ENCODE measurements at regions not wholly inside any gene's neighbourhood (a gene's known extent, or its start where the extent isn't known, plus 50 kb on each side); places are given as distances from the start of the nearest gene placed in this dataset.

DNA sequence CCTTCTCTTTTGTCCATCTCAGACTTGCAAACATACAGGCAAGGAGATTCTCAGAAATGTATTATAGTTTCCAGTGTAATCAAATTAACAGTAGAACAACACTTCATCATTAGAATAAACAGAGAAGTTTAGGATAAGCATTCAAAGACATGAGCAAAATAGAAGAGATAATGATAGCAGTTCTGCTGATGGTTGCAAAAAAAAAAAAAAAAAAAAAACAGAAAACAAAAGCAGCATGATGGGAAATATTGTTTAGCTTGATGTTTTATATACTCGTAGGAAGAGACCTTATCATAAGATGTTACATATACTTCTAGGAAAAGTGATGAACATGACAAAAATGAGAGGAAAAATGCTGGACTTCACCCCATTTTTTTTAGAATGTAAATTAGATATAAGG is 1356.2 kb downstream of the MAT2B start:
- no peak for DNase-seq (ENCODE audit: low spot score)

DNA sequence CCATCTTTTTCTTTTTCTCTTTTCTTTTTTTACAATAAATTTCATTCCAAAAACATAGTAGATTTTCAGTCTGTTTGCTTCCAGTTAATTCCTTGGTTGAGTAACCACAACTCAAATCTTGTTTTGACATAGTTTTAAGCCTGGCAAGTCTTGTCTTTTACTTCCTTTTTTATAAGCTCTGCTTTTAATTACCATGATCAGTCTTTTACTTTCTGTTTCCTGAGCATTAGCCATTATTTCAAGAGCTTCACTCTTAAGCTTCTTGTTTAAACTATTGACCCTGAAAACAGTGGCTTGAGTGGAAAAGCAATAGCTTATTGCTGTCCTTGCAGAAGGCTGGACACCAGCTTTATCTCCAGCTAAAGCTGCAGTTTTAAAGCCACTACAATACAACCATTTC is 1363.3 kb downstream of the MAT2B start:
- no peak for DNase-seq (ENCODE audit: low spot score)

DNA sequence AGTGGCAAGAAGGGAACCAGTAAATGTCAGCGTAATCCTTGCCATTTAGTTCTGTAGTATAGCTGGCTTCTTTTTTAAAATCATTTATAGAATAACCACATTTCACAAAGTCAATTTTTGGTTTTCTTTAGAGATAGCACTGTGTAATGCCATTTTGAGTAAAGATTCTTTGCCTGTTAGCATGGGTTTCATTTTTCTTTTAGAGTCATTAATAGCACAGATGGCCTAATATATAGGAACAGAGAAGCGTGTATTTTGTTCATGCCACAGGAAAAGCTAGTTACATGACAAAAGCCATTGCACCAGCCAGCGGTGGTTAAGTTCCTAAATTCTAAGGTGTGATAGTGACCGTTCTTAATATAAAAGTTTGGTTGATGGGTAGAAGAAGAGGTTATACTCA is 1363.9 kb downstream of the MAT2B start:
- DNase-seq (ENCODE audit: low spot score), result no peak

DNA sequence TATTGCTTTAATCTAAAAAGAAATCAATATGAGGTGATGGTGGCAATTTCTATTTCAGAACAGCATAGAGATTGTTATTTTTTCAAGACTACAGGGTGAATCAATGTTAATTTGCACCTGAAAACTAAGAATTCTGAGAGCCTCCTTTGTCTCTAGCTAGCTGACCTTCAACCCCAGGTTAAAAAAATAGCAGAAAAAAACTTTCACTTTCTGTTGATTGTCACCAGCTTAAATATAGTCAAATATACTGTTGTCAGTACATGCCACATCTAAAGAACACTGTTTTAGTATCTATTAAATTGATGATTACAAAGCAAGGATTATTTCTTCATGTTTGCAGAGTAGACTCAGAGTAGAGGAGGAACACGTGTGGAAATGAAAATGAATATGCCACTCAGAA is 1371.4 kb downstream of the MAT2B start:
- no peak for DNase-seq (ENCODE audit: low spot score)

DNA sequence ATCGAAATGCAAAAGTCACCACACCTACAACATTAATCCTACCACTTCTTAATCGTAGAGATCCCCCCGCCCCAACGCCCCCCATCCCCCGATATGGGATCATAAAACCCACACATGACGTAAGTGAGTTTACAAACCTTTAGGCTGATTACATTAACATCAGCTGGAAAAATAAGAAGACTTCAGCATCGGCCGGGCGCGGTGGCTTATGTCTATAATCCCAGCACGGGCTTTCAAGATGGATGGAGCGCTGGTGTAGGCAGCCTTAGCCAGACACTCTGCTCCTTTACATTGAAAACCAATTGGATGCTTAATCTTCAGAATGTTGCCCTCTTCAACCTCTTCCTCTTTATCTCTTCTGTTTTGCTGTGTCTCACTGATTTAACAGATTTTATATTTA is 1376.0 kb downstream of the MAT2B start:
- DNase-seq (ENCODE audit: low spot score), result no peak

DNA sequence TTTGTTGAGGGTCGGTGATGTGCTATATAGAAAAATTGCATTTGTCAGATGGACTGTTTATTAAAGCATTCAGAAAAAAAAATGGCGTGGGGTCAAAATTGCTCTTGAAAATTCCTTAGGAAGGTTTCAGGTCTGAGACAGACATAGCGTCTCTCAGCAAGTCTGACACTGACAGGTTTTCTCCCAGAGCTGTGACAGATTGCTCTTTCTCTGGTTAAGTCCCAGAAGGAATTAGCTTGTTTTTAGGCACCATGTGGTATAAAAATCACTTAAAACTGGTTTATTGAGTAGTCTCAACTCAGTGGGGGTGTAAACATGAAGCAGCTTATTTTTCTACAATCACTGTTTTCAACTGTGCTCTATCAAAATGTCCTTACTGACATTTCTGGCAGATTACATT is 1379.8 kb downstream of the MAT2B start:
- no peak for DNase-seq (ENCODE audit: low spot score)

DNA sequence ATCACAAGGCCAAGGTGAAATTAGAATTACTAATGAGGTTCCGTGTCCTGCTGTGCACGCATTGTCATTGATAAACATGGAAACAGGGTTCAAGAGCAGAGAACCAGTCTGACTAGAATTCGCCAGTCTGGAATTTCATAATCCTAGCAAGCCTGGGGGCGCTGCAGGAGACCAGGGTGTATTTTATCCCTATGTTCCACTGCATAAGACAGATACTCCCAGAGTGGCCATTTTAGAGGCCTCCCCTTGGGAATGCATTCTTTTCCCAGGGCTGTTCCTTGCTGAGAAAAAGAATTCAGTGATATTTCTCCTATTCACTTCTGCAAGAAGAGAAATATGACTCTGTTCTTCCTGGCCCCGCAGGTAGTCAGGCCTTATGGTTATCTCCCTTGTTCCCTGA is 1387.7 kb downstream of the MAT2B start:
- DNase-seq (ENCODE audit: low spot score), result no peak

DNA sequence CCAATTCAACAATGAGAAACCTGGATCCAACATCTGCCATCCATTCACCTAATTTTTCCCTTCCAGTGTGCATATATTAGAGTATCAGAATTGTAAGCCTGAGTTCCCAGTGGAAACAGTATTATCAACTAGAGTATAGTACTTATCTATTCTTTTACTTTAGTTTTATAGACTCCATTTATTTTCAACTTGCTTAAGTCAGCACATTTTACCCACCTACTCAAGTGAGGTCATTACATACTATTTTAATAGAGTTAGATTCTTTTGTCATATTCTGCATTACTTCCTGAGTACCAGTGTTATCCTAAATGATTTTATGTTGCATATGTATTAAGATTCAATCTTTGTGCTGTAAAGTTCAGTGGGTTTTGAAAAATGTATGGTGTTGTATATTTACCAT is 1393.3 kb downstream of the MAT2B start:
- no peak for DNase-seq (ENCODE audit: low spot score)

DNA sequence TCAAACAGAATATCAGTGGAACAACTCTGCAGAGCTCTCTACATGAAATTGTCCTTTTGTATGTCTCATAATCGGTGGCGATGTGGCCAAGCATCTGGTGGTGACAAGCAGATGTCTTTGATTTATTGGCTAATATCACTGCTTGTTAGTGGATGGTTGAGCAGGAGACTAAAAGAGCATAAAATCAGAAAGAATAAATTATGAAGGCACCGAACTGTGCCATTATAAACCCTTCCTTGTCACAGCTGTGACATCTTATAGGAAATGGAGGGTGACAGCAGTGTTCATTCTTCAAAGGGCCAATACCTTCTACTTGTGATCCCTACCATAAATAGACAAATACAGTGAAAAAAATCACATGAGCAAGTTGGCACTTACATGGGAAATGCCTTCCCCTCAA is 1404.3 kb downstream of the MAT2B start:
- DNase-seq (ENCODE audit: low spot score), result no peak

DNA sequence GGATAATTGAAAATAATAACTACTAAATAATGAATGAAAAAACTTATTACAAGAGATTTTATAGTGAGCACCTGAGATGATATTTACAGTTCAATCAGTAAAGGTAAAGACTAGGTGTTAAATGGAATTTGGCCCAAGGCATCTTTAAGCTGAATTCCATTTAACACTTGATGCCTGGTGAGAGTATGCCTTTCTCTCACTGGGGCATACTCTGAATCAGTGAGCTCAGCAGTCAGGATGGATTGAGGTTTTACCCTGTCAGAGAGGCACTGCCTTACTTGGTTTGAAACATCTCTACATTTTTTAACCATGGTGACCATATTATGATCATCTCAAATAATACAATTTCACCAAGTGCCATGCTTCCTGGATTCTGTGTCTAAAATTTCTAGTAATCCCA is 1416.3 kb downstream of the MAT2B start:
- no peak for DNase-seq (ENCODE audit: low spot score)

DNA sequence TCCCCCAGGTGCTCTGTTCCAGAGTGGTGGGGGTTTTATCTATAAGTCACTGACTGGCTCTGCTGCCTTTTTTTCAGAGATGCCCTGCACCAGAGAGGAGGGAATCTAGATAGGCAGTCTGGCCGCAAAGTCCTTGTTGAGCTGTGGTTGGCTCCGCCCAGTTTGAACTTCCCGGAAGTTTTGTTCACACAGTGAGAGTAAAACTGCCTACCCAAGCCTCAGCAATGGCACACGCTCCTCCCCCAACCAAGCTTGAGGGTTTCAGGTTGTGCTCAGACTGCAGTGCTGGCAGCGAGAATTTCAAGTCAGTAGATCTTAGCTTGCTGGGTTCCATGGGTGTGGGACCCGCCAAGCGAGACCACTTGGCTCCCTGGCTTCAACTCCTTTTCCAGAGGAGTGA is 1428.6 kb downstream of the MAT2B start:
- no peak for DNase-seq (ENCODE audit: low spot score)

DNA sequence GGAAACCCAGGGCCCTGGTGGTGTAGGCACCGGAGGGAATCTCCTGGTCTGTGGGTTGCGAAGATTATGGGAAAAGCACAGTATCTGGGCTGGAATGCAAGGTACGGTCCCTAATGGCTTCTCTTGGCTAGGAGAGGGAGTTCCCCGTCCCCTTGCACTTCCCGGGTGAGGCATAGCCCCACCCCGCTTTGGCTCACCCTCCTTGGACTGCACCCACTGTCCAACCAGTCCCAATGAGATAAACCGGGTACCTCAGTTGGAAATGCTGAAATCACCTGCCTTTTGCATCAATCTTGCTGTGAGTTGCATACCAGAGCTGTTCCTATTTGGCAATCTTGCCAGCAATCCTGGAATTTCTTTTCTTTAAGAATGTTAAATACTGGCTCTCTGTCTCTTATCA is 1429.1 kb downstream of the MAT2B start:
- no peak for DNase-seq (ENCODE audit: low spot score)

DNA sequence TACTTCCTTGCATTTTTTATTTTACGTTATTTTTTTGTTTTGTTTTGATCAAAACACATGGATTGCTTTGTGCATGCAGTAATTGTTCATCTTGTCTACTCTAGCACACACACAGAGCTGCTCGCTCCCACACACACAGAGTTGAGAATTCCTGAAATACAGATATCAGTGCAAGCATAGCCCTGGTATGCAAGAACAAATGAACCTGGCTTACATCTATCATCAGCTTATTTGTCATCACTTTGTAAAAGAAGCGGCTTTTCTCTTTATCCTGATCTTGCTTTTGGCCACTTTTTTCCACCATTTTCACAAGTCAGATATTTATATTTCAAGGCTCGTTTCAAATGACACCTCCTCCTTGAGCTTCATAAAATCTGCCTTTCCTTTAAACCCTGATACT is 1435.7 kb downstream of the MAT2B start:
- no peak for DNase-seq (ENCODE audit: low spot score)

DNA sequence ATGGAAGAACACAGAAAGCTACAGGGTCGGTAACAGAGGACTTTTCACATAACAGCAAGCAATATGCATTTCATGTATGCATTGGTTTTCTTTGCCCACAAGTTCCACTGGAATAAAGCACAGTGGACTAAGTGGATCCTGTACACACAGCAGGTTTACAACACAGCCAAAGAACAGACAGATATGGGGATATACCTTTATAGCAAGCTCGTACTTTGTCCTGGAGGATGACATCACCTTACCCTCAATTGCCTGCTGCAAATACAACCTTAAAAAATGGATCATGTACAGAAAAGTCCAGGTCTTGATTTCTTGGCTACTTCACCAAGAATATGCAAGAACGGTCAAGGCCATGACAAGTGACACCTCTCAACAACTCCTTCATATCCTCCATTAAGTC is 1445.5 kb downstream of the MAT2B start:
- DNase-seq (ENCODE audit: low spot score), result no peak

DNA sequence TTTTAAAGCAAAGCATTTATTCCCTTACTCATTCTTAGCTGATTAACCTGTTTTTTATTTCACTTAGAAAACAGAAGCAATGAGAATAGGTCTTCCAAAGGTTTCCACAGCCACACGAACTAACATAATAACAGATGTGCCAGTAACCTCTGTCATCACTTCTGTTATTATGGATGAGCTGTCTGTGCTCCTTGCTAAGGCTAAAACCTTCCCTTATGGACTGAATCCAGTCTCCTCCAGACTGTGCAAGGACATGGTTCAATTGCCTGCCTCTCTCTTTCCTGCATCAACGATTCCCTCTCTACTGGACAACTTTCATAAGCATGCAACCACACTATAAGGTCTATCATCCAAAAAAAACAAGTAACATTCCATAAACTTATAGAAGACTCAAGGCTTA is 1446.2 kb downstream of the MAT2B start:
- DNase-seq (ENCODE audit: low spot score), result no peak

DNA sequence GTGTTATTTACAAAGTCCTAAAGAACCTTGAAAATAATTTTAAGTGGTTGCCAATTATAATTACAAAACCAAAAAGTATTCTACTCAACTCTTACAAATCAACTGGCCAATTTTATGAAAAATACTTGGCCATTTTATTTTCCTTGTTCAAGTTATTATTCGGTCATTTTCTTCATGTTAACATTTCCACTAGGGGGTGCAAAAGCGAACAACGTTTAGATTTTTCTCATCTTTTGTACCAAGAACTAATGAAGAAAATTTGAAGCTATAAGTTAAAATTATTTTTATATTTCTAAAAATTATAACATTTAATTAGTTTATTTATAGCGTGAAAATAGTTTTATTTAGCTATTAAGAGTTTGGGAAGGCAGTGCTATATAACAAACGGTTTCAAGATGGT is 1453.3 kb downstream of the MAT2B start:
- no peak for DNase-seq (ENCODE audit: low spot score)

DNA sequence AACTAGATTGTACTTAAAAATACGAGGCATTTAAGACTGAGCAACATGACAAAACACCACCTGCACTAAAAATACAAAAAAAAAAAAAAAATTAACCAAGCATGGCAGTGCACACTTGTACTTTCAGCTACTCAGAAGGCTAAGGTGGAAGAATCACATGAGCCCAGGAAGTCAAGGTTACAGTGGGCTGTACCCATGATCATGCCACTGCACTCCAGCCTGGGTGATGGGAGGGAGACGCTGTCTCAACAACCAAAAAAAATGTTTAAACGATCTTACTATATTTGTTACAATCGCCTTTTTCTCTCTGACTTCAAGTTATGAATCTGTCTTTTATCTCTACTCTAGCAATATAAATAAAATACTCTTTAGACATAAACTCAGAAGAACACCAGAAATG is 1454.3 kb downstream of the MAT2B start:
- no peak for DNase-seq (ENCODE audit: low spot score)

DNA sequence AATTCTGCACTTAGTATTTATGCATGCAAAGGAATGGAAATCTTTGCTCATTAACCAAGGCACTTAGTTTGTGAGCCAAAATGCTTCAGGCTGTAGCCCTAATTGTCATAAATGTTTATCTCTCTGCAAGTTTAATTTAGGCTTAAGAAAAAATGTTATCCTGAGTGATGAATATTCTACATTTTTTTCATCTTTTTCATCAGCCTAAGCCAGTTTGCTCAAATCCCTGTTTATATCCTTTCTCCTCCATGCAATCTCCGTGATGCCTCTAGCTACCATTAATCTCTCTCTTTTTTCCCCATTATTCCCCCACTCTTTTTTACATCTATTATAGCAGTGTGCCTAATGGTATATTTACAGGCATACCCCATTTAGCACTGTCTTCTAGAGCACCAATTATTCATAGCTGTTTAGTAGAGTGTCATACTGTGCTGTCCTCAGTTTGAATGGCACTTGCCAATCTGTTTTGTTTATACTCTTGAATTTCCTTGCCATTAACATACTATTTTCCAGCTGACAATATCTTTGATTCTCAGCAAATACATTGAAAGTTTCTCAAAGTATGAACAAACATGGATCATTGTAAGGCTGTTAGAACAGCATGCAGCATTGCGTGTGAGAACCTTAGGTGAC is 1457.0 kb downstream of the MAT2B start:
- DNase-seq (ENCODE audit: low spot score), result no peak

DNA sequence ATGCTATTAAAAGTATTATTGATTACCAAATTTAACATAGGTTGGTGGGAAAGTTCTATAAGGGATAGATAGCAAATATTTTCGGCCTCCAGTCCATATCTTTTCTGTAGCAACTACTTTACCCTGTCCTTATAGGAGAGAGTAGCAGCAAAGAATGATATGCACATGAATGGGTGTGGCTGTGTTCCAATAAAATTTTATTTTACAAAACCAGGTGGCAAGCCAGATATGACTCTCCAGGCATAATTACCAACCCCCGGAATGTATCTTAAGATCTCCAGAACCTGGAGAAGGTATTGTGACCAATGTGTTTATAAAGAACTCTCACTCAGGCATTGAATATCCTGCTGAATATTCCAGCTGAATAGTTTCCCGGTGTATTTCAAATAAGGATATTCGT is 1461.2 kb downstream of the MAT2B start:
- DNase-seq (ENCODE audit: low spot score), result no peak

DNA sequence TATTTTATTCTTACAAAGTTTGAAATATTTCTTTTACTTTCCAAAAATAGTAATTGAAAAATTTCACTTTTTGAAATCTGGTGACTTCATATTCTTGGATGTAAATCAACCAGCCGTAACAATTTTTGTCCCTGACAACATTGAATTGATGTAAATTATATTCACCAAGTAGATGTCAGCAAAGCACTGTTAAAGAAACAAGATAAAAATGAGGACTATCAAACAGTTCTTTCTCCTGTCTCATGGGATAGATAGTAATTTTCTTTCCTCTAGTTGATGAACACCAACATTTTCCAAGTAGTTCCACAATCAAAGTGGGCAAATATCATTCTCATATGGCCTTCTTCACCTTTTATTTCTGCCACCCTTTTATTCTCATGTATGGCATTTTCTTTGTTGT is 1461.9 kb downstream of the MAT2B start:
- no peak for DNase-seq (ENCODE audit: low spot score)

DNA sequence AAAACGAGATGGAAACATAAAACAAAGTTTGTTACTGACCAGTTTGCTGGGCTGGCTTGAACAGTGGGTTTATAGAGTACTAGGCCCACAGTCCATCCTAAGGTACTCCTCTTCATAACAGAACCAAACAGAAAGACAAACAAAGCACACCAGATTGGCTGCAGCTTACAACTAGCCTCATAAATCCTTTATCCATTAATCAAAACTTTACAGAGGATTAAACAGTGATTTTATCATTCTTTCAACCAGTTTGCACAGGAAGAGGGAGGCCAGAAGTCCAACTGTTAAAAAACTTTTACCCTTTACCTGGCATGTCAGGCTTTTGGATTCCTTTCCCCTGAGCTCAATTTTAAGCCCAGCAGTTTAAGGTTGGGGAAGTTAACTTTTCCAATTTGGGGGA is 1467.6 kb downstream of the MAT2B start:
- DNase-seq (ENCODE audit: low spot score), result no peak

DNA sequence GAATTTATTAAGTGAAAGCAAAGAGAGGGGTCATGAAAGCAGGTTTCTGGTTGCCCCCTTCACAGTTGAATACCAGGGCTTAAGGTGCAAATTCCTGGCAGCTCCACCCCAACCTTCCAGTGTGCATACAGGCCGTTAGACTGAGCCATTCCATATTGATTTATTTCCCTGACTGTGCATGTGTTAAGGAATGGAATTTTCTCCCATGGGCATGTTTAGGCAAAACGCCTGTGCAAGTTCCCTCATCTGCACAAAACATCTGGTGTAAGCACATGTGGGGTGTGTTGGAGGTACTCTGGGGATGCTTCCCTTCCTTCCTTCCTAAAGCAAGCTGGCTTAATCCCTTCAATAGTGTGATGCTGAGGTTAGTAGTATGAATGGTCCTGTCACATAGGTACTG is 1470.6 kb downstream of the MAT2B start:
- DNase-seq (ENCODE audit: low spot score), result no peak

DNA sequence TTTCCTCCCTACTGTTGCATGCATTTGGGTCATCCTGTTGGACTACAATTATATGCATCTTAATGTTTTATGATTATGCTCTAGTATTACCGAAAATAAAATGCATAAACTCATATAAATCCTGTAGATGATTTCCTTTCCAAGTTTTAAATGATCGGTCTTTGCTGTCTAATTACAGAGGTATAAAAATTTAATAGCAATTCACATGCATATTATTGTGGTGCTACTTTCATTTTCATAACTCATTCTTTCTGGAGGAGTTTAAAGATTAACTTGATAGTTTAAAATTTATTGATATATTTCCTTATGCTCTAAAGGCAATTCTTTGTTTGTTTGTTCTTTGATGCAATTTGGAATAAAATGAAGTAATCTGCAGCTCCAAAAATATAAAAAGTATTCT is 1475.1 kb downstream of the MAT2B start:
- no peak for DNase-seq (ENCODE audit: low spot score)

DNA sequence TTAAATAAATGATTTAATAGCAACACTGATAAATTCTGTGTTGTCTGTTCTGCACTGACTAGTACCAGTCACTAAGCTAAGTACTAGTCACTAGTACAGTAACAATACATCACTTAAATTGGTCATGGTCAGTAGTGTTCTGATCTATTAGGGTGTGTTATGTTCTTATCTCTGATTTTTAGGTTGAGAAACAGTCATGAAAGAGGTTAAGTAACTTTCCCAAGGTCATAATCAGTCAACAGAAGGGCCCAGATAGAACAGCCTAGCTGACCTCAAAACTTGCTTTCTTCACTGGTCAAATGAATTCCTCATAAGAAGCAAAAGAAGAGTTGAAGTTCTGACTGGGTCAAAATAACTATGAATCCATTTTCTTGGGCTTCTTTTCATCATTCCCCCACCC is 1492.7 kb downstream of the MAT2B start:
- no peak for DNase-seq (ENCODE audit: low spot score)

DNA sequence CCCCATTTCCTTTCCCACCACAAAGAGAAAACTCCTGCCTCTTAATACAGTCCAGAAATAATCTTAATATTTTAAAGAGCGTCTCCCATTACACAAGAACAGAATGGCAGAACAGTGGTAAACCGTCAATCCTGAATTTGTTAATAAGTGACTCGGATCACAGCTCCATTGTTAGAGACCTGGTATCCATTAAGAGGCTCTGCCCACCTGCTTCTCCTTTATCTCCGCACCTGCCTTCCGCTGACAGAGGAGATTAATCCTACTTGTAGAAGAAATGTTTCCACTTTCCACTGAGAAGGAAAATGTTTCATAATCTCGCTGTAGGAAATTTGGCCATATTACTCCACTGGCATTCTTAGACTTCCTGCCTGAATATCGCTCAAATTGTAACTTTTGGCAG is 1493.2 kb downstream of the MAT2B start:
- no peak for DNase-seq (ENCODE audit: low spot score)
